ENCODE measurements at regions not wholly inside any gene's neighbourhood (a gene's known extent, or its start where the extent isn't known, plus 50 kb on each side); places are given as distances from the start of the nearest gene placed in this dataset.

DNA sequence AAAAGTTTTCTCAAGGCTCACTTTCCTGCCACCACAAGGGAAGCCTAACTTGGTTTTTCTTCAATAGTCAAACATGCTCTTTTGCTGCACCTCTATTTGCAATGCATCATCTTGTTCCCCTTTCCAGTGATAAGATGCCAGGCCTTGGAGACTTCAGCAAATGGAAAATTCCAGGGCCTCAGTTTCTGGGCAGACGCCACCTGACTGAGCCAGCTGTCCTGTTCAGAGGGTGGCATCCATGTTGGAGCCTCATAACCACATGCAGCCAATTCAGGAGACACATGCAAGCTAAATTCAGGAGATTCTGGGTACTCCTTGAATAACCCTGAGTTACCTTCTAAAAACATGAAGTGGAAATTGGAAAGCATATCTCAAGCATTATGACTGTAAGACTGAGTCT lies 51.8 kb upstream of the ADRA1D start:
- intact Hi-C loops (cut with DNase I; ENCODE audit: low total_unique reads), result no loop called here
- no peak overlapping the region for H3K4me3 ChIP-seq (ENCODE audit: low read depth, poor library complexity, severe bottlenecking)
- no peak for DNase-seq (ENCODE audit: low spot score in 2 of 2)
- TF ChIP-seq, protein P1, sequence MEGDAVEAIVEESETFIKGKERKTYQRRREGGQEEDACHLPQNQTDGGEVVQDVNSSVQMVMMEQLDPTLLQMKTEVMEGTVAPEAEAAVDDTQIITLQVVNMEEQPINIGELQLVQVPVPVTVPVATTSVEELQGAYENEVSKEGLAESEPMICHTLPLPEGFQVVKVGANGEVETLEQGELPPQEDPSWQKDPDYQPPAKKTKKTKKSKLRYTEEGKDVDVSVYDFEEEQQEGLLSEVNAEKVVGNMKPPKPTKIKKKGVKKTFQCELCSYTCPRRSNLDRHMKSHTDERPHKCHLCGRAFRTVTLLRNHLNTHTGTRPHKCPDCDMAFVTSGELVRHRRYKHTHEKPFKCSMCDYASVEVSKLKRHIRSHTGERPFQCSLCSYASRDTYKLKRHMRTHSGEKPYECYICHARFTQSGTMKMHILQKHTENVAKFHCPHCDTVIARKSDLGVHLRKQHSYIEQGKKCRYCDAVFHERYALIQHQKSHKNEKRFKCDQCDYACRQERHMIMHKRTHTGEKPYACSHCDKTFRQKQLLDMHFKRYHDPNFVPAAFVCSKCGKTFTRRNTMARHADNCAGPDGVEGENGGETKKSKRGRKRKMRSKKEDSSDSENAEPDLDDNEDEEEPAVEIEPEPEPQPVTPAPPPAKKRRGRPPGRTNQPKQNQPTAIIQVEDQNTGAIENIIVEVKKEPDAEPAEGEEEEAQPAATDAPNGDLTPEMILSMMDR (IDR thresholded peaks at IDR 0.05), result no peak
- no peak for TF ChIP-seq POLR2A (IDR thresholded peaks at IDR 0.05)
- WGBS, 2 donors, result 80 to 94% methylated on average over 1 of the region's 1 CpG

DNA sequence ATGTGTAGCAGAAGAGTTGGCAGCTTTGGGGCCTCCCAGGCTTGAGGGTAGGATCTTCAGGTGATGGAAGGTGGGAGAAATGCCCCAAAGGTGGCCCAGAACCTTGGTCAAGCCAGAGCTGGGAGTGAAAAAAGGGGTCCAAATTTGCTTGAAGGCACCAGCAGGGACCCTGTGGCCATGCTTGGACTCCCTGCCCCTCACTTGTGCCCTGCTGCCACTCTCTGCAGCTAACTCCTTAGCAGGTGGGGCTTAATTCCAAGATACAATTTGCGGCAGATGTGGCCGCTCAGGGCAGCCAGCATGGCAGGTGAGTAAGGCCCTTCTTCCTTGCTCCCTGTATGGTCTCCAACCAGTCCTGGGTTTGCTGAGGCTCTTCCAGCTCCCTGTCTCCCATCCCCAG lies 51.3 kb upstream of the ADRA1D start:
- TF ChIP-seq POLR2A (IDR thresholded peaks at IDR 0.05), result no peak
- TF ChIP-seq, protein P1 (IDR thresholded peaks at IDR 0.05), result no peak
- intact Hi-C loops (cut with DNase I; ENCODE audit: low total_unique reads), result no loop called here
- 100% methylated on average over 2 of the region's 2 CpGs for WGBS, 2 donors
- DNase-seq (ENCODE audit: low spot score in 2 of 2), result no peak
- no peak overlapping the region for H3K4me3 ChIP-seq (ENCODE audit: low read depth, poor library complexity, severe bottlenecking)

DNA sequence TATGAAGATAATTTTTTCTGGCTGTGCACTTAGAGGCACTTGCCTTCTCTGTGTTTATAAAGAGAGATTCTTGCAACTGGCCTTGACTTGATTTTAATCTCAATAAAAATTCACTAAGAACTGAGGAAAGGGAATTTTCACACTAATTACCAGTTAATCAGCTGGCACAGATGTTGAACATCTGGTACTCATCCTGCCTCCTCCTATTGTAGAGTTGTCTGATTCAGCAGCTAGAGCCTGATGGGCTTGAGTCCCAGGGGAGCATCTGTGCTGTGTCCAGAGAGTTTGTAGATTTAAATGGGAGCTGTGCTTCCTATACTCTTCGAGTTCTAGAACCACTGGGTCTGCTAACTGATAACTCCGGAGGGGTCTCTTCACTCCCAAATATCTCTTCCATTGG lies 50.7 kb upstream of the ADRA1D start:
- WGBS, 2 donors, result 58 to 59% methylated on average over 2 of the region's 2 CpGs
- DNase-seq (ENCODE audit: low spot score in 2 of 2), result no peak

DNA sequence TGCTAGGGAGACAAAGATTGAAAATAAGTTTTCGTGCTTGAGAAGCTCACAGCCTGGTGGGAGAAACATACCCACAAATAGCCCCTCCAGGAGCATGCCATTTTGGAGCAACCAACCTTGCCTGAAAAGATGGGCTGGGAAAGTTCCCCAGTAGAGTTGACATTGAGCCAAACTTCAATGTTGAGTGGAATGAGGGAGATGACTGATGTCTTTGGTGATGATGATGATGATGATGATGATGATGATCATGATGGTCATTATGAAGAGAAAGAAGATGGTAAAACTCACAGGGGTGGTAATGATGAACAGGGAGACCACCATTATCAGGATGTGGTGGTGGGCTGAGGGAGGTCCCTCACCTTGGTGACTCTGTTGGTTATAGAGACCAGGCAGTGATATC lies 50.1 kb upstream of the ADRA1D start:
- DNase-seq (ENCODE audit: low spot score in 2 of 2), result no peak
- TF ChIP-seq POLR2A (IDR thresholded peaks at IDR 0.05), result no peak
- TF ChIP-seq, protein P1 (IDR thresholded peaks at IDR 0.05), result no peak

More for the DNA sequence above, 50.7 kb upstream of the ADRA1D start:
- TF ChIP-seq POLR2A (IDR thresholded peaks at IDR 0.05), result no peak
- TF ChIP-seq, protein P1 (IDR thresholded peaks at IDR 0.05), result no peak
- intact Hi-C loops (cut with DNase I; ENCODE audit: low total_unique reads), result no loop called here
- no peak overlapping the region for H3K4me3 ChIP-seq (ENCODE audit: low read depth, poor library complexity, severe bottlenecking)

More for the DNA sequence above, 50.1 kb upstream of the ADRA1D start:
- intact Hi-C loops (cut with DNase I; ENCODE audit: low total_unique reads), result no loop called here
- H3K4me3 ChIP-seq (ENCODE audit: low read depth, poor library complexity, severe bottlenecking), result no peak overlapping the region
- 74 to 100% methylated on average over 1 of the region's 1 CpG for WGBS, 2 donors

Data from lower leg skin (tissue), 4 donors.